HG02798 (cell line): ENCODE measurements at regions not wholly inside any gene's neighbourhood (a gene's known extent, or its start where the extent isn't known, plus 50 kb on each side); places are given as distances from the start of the nearest gene placed in this dataset.
A peak's percentile ranks its signal among the peaks of the same experiment; 100 is the strongest.
"Not testable (repeated sequence)": the region's sequence is repeated elsewhere in the genome, so short reads cannot be mapped to it uniquely, and the experiment has no call there.

ENCODE experiments used
- ATAC-seq: cut with Tn5 transposase; IDR thresholded peaks from one replicate; pipeline ENCODE4 v1.9.1; 2021; ENCODE audit warnings: mild to moderate bottlenecking; ENCODE audit not compliant: unreplicated experiment, poor library complexity

DNA sequence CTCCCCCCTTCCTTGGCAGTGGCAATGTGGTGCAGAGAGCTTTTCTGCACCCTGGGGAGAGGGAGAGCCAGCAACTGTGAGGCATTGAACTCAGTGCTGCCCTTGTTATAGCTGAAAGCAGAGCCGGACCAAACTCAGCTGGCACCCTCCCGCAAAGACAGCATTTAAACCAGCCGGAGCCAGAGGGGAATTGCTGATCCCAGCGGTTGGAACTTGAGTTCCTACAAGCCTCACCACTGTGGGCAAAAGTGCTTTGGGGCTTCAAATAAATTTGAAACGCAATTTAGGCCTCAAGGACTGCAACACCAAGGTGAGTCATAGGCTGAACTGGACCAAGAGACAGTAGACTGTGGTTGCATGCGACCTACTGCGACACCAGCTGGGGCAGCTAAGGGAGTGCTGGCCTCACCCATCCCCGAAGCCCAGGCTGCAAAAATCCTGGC, 207.6 kb upstream of the CDKN2B start:
- no peak for ATAC-seq

DNA sequence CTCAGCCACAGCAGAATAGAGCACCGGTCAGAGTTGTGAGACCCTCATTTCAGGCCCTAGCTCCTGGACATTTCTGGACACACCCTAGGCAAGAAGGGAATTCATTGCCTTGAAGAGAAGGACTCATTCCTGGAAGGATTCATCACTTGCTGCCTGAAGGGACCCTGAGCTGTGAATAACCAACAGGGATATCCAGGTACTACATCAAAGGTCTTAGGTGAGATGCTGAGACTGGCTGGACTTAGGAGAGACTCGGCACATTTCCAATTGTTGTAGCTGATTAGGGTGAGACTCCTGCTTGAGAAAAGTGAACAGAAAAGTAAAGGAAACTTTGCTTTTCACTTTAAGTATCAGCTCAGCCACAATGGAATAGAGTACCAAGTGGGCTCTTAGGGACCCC, 208.1 kb upstream of the CDKN2B start:
- no peak for ATAC-seq

DNA sequence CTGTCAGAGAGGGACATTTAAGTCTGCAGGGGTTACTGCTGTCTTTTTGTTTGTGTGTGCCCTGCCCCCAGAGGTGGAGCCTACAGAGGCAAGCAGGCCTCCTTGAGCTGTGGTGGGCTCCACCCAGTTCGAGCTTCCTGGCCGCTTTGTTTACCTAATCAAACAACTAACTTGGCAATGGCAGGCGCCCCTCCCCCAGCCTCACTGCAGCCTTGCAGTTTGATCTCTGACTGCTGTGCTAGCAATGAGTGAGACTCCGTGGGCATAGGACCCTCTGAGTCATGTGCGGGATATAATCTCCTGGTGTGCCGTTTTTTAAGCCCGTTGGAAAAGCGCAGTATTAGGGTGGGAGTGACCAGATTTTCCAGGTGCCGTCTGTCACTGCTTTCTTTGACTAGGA, 216.8 kb upstream of the CDKN2B start:
- ATAC-seq, result not testable (repeated sequence)

GRCh38 chr9:22227986-22228385, 218.6 kb upstream of the DMRTA1 start:
- no peak for ATAC-seq

- ATAC-seq, result no peak
Measured at GRCh38 chr9:22228542-22228941, 218.1 kb upstream of the DMRTA1 start.

- ATAC-seq, result no peak
Measured at GRCh38 chr9:22229069-22229468, 217.6 kb upstream of the DMRTA1 start.

- ATAC-seq, result not testable (repeated sequence)
Measured at GRCh38 chr9:22231309-22231708, 215.3 kb upstream of the DMRTA1 start.

- ATAC-seq, result no peak
Measured at GRCh38 chr9:22232971-22233370, 213.7 kb upstream of the DMRTA1 start.

- ATAC-seq, result no peak
Measured at GRCh38 chr9:22237497-22238363, 208.9 kb upstream of the DMRTA1 start.

- ATAC-seq, result no peak
Measured at GRCh38 chr9:22238809-22239684, 207.6 kb upstream of the DMRTA1 start.

DNA sequence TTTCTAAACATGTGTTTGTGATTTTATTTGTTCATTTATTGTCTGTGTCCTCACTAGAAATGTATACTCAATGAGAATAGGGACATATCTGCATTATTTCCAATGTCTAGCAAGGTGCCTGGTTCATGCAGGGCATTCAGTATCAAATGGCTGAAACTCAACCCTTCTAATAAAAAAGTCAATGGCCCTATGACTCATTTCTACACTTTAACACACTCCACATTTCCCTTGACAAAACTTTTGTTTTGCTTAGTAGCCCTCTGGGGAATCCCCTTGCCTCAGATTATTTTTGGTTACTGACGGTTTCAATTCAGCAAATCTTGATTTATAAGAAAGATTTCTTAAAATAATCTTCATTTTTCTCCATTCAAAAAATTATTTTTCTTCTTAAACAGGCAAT, 206.0 kb upstream of the DMRTA1 start:
- ATAC-seq, result peak; percentile 72

DNA sequence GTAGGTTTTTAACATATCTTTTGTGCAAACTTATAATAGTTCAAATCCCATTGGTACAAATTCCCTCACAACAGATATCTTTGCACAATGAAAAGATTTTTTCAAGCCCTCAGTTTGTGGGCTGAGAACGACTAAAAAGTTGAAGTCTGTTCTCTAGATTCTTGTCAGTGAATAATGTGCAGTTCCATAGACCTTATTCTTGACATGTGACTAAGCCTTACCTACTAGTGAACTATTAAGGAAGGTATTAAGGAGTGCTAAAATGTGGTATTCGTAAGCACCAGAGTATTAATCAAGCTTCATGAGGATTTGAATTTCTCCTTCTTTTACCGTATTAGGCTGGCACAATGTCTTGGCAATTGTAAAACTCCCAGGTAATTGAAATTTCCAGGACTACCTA, 205.6 kb upstream of the DMRTA1 start:
- ATAC-seq, result no peak

- no peak for ATAC-seq
Measured at GRCh38 chr9:22241611-22242010, 205.0 kb upstream of the DMRTA1 start.

- ATAC-seq, result peak; percentile 46
Measured at GRCh38 chr9:22244139-22245011, 202.2 kb upstream of the DMRTA1 start.

DNA sequence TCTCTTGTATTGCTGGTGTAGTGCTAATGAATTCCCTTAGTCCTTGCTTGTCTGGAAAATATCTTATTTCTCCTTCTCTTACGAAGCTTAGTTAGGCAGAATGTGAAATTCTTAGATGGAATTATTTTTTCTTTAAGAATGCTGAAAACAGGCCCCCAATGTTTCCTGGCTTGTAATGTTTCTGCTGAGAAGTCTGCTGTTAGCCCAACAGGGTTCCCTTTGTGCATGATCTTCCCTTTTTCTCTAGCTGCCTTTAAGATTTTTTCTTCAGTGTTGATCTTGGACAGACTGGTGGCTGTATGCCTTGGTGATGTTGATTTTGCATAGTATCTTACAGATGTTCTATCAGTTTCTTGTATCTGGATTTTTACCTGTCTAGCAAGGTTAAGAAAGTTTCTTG, 191.3 kb upstream of the DMRTA1 start:
- ATAC-seq, result no peak

DNA sequence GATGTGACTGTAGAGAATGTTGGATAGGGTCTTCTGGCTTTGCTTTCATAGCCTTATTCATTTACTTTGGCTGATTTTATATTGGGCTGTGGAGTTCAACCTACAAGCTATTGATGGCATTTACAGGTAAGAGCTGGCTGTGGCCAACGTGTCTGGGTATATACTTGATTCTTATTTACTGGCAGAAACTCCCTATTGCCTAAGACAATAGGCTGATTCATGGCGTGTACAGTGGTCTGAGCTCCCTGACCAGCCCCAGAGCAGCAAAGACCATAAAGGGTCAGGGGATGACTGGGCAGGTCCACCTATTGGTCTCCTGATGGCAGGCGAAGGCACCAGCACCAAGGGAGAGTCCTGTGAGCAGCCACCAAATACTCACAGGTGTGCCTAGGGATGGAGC, 190.2 kb upstream of the DMRTA1 start:
- no peak for ATAC-seq

- no peak for ATAC-seq
Measured at GRCh38 chr9:22257026-22257816, 189.4 kb upstream of the DMRTA1 start.

GRCh38 chr9:22265038-22265437, 181.6 kb upstream of the DMRTA1 start:
- no peak for ATAC-seq

DNA sequence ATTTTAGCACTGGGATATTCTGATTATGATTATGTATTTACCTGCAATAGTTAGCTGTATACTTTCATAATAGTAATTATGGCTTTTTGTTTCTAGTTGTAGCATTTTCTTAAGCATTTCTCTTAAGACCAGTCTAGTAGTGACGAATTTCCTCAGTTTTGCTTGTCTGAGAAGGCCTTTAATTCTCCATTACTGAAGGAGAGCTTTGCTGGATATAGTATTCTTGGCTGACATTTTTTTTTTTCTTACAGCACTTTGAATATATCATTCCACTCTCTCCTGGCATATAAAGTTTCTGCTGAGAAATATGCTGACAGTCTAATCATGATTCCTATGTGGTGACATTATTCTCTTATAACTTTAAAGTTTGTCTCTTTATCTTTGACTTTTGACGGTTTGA, 181.1 kb upstream of the DMRTA1 start:
- no peak for ATAC-seq

DNA sequence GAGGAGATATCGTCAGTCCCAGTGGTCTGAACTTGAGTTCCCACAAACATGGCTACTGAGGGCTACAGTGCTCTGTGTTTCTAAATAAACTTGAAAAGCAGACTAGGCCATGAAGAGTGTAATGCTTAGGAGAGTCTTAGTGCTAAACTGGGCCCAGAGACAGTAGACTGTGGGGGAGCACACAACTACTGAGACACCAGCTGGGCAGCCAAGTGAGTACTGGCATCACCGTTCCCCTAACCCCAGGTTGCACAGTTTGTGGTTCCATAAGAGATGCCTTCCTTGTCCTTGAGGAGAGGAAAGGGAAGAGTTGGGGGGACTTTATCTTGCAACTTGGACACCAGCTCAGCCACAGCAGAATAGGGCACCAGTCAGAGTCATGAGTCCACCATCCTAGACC, 172.1 kb upstream of the DMRTA1 start:
- no peak for ATAC-seq
